NCI-H2171 (cell line): ENCODE measurements at regions not wholly inside any gene's neighbourhood (a gene's known extent, or its start where the extent isn't known, plus 50 kb on each side); places are given as distances from the start of the nearest gene placed in this dataset.

ENCODE experiments used
- DNase-seq: peaks from one replicate; lab custom pipeline; 2025; lab: John Stamatoyannopoulos, UW

DNA sequence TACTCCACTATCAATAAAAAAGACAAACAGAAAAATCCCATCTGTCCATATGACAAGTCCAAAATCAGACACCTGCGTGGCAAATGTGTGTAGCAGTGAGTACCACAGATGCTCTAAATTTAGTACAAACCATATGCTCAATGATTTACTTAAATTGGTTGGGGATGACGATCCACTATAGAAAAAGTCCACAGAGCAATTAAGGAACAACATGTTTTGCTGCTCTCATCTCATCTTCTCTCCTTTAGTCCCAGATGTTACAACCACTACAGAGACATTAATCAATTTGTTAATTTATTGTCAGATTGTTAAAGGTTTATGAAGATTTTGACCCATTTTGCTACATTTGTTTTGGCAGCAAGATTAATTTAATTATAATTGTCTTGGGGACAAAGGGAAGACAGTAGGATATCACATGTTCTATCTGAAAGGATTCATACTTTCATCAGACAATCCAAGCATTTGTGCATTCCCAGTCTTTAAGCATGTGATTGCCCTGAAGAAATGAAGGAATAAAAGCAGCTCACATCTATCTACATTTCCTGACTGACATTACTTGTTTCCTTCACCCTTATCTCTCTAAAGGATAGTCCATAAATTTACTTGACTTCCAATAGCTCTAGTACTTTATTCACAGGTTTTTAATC, 2268.1 kb downstream of the PCDH7 start:
- DNase-seq = no peak

DNA sequence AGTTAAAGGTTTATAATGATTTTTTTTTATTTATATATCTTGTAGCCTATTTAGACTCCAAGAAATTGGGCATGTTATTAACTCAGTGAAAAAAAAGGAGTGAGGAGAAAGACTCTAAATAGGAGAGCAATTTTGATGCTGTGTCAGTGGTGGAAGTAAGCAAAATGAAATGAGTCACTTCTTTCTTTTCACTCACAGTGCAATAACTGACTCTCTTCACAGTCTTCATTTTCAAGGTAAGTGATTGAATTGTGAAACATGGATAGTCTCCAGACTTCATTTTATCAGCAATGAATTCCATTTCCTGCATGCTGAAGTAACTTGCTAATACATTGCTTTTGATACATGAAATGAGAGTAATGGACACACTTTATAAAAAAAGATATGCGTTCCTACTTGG, 2271.5 kb downstream of the PCDH7 start:
- DNase-seq = no peak

DNA sequence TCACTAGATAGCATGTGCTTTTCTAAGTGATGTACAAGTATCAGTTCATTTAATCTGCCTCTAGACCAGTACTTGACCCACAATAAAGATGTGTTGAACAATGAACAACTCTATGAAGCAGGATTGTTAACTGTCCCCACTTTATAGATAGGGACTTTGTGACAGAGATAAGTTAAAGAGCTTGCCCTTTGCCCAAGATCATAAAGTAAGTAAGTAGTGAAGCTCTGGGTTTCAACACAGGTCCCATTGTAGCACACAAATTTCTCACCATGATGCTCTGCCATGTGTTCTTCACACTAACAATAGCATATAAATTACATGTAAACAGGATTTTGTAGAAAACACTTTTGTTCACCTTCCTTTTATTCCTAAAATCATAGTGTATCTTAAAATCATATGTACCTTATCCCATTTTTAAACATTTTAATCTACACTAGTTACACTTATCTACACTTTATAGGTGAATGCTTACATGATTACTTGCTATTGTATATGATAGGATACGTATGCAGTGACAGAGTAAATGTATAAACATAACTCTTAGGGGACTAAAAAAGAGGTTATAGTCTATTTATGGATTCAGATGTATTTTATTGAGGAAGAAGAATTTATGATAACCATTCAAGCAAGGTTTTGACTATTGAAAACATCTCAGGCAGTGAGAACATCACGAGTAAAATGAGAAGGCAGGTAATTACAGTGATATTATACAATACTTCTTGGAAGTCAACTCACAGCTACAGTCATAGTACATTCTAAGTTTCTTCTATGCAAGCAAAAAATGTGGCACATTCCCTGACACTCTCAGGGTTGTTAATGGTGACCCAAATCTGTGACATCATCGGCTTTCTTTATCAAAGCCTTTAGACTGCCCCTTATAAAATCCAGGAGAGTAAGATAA, 2275.1 kb downstream of the PCDH7 start:
- no peak for DNase-seq

DNA sequence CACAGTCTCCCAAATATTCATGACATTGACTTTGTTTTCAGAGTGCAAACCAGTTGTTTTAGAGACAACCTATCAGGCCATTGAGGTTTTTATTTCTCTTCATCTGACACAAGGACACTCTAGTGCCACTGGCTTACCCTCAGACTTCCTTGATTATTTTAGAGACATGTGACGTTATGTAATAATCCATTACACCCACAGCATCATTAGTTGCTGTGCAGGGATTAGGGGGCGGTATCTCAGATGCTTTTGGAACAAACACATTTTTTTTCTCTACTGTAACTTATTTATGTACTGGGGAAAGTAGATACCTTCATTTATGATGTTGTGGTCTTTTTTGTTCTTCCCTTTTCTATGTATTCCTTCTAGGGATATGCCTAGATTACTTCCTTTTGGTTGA, 2293.1 kb downstream of the PCDH7 start:
- no peak for DNase-seq

DNA sequence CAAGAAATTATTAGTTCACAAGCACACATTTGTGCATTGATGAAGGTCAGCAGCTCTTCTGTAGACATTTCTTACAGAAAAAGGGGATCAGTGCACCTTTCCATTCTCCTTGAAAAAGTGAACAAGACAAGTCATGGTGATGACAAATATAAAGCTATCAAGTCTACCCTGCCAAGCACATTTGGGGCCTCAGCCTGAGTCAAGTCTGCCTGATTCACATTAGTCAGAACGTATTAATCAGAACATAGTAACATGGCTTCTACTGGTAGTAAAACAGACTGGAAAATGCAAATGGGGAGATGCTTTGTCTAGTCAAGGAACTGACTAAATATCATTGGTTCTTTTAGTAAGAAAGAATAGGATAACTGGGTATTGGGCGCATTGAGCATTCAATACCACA, 2305.1 kb downstream of the PCDH7 start:
- no peak for DNase-seq

DNA sequence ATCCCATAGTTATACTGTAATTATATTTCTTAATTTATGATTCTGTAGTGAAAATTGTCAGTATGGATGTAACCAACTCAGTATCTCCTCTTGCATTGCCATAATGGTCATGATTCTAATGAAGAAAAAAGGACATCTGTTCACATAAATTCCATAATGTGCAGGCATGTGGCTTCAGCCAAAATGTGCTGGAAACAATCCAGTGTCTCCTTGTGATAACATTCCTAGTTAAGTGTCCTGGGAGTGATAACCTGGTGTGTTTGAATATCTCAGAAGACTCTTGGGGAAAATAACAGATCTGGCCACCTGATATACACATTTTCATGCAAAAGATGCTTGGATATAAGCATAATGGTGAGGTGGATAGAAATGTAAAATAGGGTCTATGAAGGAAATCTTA, 2309.8 kb downstream of the PCDH7 start:
- no peak for DNase-seq

DNA sequence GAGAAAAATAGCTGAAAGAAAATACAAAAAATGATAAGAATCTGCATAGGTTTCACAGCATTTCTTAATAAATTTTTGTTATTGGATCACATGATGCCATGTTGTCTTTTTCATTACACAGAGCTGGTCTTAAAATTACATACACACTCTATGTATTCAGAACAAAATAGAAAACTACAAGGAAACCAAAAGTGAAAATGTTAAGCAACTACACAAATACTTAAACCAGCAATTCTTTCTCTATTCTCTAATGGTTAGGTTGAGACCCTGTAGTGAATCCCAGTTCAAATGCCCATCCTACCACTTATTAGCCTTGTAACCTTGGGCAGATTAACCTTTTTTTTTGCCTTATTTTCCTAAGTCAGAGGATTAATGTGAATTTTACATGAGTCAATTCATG, 2311.2 kb downstream of the PCDH7 start:
- DNase-seq = no peak

DNA sequence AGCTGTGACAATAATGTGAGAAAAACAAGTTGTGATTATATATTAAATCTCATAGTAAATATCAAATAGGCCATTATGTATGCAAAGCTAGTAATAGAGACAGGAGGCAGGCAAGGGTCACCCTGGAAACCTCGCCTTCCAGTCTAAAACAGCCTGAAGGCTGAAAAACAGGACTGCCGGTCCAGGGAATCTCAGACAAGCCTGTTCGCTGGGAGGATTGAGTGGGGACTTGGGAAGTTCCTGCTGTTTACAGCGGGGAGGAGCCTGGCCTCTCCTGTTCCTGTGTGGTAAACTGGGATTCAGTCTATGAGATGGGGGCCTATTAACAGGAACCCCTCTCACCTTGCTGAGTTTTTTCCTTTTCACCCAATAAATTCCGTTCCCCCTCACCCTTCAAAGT, 2317.3 kb downstream of the PCDH7 start:
- no peak for DNase-seq

DNA sequence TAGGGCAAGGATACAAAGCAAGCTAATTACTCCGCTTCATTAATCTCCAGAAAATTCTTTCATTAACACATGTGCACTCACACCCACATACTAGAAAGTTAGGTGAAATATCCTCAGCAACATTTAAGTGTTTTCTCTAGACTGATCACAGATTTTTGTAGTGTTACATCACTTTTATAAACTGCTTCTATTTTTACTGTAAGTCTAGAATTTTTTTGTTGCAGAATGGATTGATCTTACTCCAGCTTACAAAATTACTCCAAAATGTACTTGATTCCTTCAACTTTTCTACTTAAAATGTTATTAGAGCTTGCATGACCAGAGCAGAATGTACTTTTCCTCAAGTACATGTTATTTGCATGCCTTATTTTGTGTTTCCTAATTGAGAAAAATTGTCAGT, 2325.2 kb downstream of the PCDH7 start:
- no peak for DNase-seq

DNA sequence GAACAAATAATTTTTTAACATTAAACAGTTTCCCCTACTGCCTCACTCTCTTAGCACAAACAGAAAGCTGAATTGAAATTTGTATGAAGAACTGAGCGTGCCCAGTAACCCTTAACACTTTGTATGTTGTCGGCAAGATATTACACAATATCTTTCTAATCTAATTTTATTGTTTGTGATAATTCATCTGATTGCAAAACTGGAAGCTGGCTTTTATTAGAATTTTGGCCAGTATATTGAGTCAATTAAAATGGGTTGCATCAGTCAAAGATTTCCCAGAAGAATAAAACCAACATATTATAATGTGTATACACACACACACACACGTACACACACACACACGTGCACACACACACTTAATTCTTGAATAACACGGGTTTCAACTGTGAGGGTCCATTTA, 2332.1 kb downstream of the PCDH7 start:
- DNase-seq = no peak

DNA sequence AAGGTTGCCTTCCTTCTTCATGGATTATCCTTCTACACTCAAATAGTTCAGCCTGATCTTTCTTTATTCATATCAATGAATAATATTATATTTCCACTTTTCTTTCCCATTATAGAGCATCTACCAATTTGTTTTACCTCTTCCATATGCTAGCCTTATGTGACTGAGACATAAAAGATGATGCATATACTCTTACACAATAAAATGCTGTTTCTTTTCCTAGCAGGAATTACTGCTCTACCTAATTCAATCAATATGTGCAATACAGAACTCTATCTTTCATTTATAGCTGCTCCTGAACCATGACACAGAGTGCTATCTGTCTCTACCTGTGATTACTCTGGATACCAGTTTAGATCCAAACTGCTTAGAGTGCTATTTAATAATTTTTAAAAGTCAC, 2334.0 kb downstream of the PCDH7 start:
- no peak for DNase-seq

DNA sequence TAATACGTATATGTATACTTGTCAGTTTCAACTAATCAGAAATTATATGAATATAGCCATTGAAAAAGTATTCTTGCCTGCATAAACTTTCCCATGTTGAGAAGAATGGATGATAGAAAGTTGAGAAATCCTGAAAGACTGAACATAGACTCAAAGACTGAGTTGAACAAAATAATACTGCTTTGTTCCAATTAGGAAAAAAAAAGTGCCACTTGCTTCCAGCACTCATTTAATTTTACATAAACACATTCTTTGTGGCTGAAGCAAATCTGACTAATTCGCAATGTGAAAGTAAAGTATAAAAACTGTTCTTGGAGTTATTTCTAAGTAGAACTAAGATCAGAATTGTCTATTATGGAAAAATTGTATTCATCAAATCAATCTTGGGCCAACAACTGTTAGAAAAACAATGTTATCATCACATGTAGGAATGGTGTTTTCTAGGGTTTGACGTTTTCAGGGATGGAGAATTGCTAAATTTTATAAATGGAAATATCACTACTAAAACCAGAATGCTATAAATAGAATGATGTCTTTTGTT, 2334.6 kb downstream of the PCDH7 start:
- DNase-seq = no peak

DNA sequence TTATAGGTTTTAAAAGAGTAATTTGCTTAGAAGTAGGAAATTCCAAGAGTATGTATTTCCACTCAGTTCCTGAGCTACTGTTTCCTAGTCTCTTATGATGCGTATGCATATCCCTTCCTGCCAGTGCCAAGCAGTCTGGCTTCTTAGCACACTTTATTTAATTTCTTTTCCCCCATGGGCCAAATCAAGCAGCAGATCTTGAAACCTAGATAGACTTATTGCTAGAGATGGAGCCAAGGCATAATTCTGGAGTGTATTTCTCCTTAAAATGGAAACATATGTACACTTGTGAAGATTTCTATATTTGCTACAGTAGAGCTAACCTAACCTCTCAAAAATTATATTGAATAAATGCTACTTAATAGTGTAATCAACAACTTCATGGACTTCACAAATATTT, 2337.6 kb downstream of the PCDH7 start:
- no peak for DNase-seq

DNA sequence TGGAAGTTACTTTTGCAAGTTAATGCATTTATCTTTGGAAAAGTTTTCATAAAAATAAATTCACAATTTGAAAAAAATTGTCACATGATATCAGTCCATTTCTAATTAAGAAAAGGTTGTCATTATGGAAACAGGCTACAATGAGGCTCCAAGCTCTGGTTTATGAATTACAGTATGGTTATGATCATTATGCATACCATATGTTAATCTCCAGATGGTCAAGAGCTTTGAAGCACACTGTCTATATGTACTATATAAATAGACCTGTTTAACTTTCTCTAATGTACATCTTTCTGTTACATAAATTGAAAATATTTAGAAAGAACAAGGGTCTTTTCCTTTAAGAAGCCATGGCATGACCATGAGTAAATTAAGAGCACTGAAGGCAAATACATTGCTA, 2338.8 kb downstream of the PCDH7 start:
- DNase-seq = no peak

DNA sequence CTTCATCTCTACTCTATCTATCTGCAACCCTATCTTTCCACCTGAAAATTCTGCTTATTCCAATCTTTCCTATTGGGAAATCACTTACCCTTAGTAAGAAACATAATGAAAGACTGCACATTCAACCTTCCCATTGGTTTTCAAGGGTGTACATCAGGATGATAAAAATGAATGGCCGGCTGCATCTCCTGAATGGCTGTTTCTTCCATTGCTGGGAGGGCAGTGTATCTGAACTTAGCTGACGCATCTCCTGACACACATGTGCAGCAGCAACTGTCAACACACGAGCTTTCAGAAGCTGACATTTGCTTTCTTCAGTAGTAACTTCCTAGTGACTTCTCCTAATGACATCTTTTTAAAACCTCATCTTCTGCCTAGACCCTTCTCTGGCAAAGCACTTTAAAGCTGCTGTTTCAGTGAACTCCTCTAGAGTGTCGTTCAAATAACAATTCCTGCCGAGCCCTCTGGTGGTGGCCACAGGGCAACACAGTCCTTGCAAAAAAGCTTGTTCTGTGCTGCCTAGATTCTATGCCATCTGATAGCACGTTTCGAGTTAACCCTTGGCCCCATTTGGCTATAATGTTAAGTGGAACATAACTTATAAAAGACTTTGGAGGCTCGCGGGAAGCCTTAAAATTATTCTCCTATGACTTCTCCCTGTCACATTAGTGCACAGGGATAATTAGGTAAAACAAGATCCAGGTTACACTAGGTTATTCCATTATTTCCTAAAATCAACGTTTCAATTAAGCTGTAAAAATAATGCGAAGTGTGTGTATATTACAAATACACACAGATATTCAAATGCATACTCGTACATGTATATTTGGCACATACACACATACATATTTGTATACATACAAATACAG, 2340.7 kb downstream of the PCDH7 start:
- DNase-seq = no peak

DNA sequence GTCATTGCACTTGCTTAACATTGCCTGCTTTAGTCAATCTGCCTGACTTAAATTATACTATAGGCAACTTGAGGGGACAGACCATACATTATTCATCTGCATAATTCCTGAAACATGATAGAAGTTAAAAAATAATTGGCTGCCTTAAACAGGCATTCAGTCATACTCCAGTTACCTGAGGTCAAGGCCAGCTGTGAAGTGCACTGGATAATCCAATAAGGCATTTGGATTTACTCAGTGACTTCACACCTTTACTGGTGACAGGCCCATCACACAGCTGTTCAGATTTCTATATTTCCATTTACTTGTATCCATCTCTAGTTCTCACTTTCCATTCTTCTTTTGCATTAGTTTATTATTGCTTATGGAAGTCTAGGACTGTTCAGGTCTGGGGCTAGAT, 2341.6 kb downstream of the PCDH7 start:
- DNase-seq = no peak

DNA sequence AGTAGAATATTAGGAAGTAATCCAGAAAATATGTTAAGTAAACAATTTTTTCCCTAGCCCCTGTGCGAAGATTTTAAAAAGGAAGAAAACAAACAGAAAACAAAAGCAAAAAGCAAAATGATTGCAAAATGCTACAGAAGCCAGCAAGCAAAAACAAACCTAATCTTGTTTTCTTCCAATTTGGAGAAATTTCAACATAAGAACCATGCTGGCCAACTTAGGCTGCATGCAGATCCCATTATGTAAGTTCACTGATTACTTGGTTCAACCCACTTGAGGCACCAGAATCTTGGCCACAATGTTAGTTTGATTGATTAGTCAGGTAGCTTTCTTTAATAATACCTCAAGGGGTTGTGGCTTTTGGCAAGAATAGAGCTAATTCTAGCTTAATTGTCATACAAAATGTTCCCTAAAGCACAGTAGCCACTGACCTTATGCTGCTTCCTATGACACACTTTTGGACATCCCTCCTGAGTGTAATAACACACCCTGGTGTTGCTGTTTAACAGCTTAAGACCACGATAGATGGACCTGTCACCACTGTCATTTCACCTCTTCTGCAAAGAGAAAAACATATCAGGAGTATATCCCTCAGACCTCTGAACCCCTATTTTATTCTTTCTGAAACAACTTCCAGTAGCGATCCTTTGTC, 2342.1 kb downstream of the PCDH7 start:
- no peak for DNase-seq

DNA sequence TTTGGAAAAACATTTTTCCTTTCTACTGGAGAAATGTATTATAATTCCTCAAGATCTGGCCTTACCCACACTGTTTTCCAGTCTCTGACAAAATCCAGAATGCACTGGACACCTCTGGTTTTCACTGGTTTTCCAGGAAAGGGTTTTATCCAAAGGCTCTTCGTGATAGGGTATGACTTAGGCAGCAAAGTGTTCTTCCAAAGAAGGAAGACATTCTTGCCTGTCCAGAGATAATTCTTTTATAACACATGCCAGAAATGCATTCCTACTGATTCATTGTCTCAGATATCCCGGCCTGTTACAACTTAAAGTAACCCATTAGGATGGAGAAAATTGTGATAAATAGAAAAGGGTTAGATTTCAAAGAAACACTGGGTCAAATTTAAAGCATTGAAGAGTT, 2343.1 kb downstream of the PCDH7 start:
- DNase-seq = no peak

DNA sequence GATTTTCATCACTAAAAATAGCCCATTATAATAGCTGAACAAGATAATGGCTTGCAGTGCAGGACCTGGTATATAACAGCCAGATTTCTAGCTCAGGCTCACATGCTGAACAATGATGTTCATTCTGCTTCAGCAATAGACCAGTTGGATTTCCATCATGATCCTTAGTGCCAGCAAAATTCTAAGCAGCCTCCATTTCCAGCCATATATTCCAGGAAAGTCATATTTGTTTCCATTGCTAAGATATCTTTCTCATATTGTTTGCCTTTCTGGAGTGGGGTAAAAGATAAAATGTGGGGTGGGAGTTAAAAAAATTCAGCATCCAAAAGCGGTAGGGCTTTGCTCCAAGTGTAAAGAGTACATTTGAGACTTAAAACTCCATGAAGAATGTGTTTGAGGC, 2344.1 kb downstream of the PCDH7 start:
- no peak for DNase-seq

DNA sequence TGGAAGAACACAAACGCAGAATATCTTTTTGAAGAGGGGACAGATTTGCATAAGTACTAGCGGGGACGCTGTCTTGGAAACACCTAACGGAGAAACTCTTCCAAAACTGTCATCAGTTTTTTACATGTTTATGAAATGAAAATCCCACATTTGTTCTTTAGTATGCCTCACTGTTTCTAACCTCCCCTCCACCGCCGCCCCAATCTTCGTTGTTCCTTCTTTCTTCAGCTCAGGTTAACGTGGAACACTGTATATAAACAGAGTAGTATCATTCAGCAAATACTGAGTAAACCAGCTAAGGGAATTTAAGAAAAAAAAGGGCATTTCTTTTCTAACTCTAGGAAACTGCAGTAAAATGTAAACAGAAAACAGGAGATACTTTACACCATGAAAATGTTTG, 2345.6 kb downstream of the PCDH7 start:
- DNase-seq = no peak

DNA sequence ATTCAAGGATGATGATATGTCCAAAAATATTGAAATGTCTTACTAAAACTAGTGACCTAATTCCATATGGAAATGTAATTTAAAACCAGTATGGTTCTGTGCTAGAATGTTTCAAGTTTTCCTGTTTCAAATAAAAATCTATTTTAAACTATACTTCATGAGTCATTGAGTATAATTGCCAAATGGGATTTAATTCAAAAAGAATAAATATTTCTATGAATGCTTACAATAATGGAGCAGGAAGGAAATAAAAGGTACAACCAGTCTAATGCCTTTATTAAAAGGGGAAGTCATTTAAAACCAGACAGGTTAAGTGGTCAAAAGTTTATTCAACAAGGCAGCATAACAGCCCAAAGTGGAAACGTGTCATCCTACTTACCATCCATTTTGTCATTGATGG, 2347.1 kb downstream of the PCDH7 start:
- no peak for DNase-seq

DNA sequence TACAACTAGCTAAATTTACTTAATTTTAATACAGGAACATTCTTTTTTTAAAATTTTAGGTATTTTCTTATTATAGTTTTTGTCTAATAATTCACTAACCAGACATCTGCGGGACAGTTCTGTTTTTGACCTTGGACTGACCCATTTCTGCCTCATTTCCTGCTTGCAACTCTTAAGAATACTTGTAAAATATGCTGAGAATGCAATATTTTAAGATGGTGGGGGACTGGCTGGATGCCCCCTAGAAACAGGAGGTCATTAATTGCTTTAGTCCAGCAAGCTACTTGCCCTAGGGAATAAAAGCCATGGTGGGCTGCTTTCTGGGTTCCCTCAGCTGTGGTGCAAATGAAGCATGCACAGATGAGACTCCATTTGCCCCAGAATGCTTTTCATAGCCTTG, 2348.4 kb downstream of the PCDH7 start:
- DNase-seq = no peak
